ENCODE measurements at regions not wholly inside any gene's neighbourhood (a gene's known extent, or its start where the extent isn't known, plus 50 kb on each side); places are given as distances from the start of the nearest gene placed in this dataset.

GRCh38 chr1:96363826-96364225, 357.8 kb upstream of the PTBP2 start:
- H3K27me3 ChIP-seq (ENCODE audit: control insufficient read depth in 1 of 2, insufficient read depth in 2 of 2, low read length in 2 of 2), result no peaks in the 10 kb centered on the region
- ATAC-seq, result no peak
- no peak overlapping the region for H3K27ac ChIP-seq (ENCODE audit: extremely low read length, insufficient read depth, low read length)
- CTCF ChIA-PET (ENCODE audit: low intra/inter-chr PET ratio, low total read pairs), result no interaction called here
- H3K4me1 ChIP-seq (ENCODE audit: insufficient read depth, low read length), result no peaks in the 10 kb centered on the region
- BruUV-seq (replicated peaks), result no TSS peak
- intact Hi-C loops (cut with micrococcal nuclease; ENCODE audit: unreplicated experiment), result no loop called here
- 19% methylated on average over 2 of the region's 2 CpGs for WGBS (ENCODE audit: low lambda C conversion rate)
- no peak overlapping the region for H3K4me2 ChIP-seq (ENCODE audit: low read depth, low read length)
- no peaks in the 10 kb centered on the region for H3K36me3 ChIP-seq (replicated peaks in 1 of 2; ENCODE audit: control insufficient read depth in 1 of 2, insufficient read depth in 2 of 2, low read length in 2 of 2)
- no peaks in the 10 kb centered on the region for H4K20me1 ChIP-seq (ENCODE audit: insufficient read depth, low read length)
- H3K4me3 ChIP-seq (replicated peaks in 1 of 3; ENCODE audit: insufficient read depth in 1 of 3, low read depth in 2 of 3, low read length in 3 of 3), result no peak overlapping the region
- no peaks in the 10 kb centered on the region for H3K79me2 ChIP-seq (ENCODE audit: insufficient read depth, low read length)
- POLR2A ChIA-PET, result no interaction called here
- no peaks in the 10 kb centered on the region for H3K9me3 ChIP-seq (ENCODE audit: low read length)
- H3K9ac ChIP-seq (ENCODE audit: insufficient read depth, low read depth, low read length), result no peak overlapping the region
- no peak overlapping the region for H2AFZ ChIP-seq (ENCODE audit: low read length)
- in situ Hi-C loops (cut with HindIII; ENCODE audit: extremely low pct_ligation_motif_present, low pct_unique_long_range_greater_than_20kb), result no loop called here
- no peak for FAIRE-seq
- no peak for DNase-seq (ENCODE audit: low spot score)
- TF ChIP-seq REST (IDR thresholded peaks at IDR 0.05; ENCODE audit: borderline replicate concordance in 1 of 2, low read depth in 1 of 2, low read length in 2 of 2), result no peak
- TF ChIP-seq GATA4 (IDR thresholded peaks at IDR 0.05; ENCODE audit: borderline replicate concordance, low read depth), result no peak
- no peak for TF ChIP-seq RFX1 (IDR thresholded peaks at IDR 0.05)
- no peak for TF ChIP-seq ZNF34 (CRISPR knock-in tag; IDR thresholded peaks at IDR 0.05; ENCODE audit: borderline replicate concordance)
- TF ChIP-seq IKZF4 (CRISPR knock-in tag; IDR thresholded peaks at IDR 0.05; ENCODE audit: borderline replicate concordance, low read depth, not compliant biosample characterization), result no peak
- no peak for TF ChIP-seq KLF12 (CRISPR knock-in tag; IDR thresholded peaks at IDR 0.05; ENCODE audit: borderline replicate concordance)
- no peak for TF ChIP-seq ZNF609 (CRISPR knock-in tag; IDR thresholded peaks at IDR 0.05; ENCODE audit: borderline replicate concordance)
- no peak for TF ChIP-seq ZNF468 (CRISPR knock-in tag; IDR thresholded peaks at IDR 0.05)
- TF ChIP-seq ZNF674 (CRISPR knock-in tag; IDR thresholded peaks at IDR 0.05; ENCODE audit: low read depth), result no peak
- TF ChIP-seq MNT (IDR thresholded peaks at IDR 0.05), result no peak
- no peak for TF ChIP-seq THAP9 (CRISPR knock-in tag; IDR thresholded peaks at IDR 0.05; ENCODE audit: borderline replicate concordance)
- no peak for TF ChIP-seq JDP2 (CRISPR knock-in tag; IDR thresholded peaks at IDR 0.05; ENCODE audit: borderline replicate concordance)
